ENCODE measurements at regions not wholly inside any gene's neighbourhood (a gene's known extent, or its start where the extent isn't known, plus 50 kb on each side); places are given as distances from the start of the nearest gene placed in this dataset.
A peak's percentile ranks its signal among the peaks of the same experiment; 100 is the strongest.

GRCh38 chr4:4766564-4766963 lies 92.9 kb upstream of the MSX1 start:
- Mint-ChIP-seq H3K36me3 (ENCODE audit: low read depth) (no peaks in the 10 kb centered on the region), H3K27me3 (ENCODE audit: low read depth) (no peaks in the 10 kb centered on the region), H3K4me1 (ENCODE audit: low read depth) (peaks cover 15% of the 10 kb centered on the region), H3K27ac (no peak overlapping the region), H3K4me3 (no peak overlapping the region), H3K9me3 (ENCODE audit: insufficient read depth) (peaks cover 3% of the 10 kb centered on the region)
- DNase-seq = no peak
- CTCF ChIA-PET = no interaction called here
- ATAC-seq = no peak
- POLR2A ChIA-PET = no interaction called here

- no peaks in the 10 kb centered on the region for H3K36me3 Mint-ChIP-seq (ENCODE audit: low read depth)
- DNase-seq = no peak
- ChIA-PET POLR2A (no interaction called here), CTCF (no interaction called here)
- H3K27me3 Mint-ChIP-seq (ENCODE audit: low read depth) = no peaks in the 10 kb centered on the region
- peaks cover 3% of the 10 kb centered on the region for H3K9me3 Mint-ChIP-seq (ENCODE audit: insufficient read depth)
- ATAC-seq = no peak
- H3K27ac Mint-ChIP-seq = no peak overlapping the region
- no peak overlapping the region for H3K4me3 Mint-ChIP-seq
- H3K4me1 Mint-ChIP-seq (ENCODE audit: low read depth) = peaks cover 15% of the 10 kb centered on the region
Measured at GRCh38 chr4:4765811-4766210, 93.7 kb upstream of the MSX1 start.

GRCh38 chr4:4764558-4764905 lies 94.9 kb upstream of the MSX1 start:
- Mint-ChIP-seq H3K27ac (no peak overlapping the region), H3K36me3 (ENCODE audit: low read depth) (no peaks in the 10 kb centered on the region), H3K9me3 (ENCODE audit: insufficient read depth) (peaks cover 3% of the 10 kb centered on the region), H3K4me3 (no peak overlapping the region), H3K27me3 (ENCODE audit: low read depth) (no peaks in the 10 kb centered on the region), H3K4me1 (ENCODE audit: low read depth) (peaks cover 15% of the 10 kb centered on the region)
- ChIA-PET CTCF (no interaction called here), POLR2A (no interaction called here)
- ATAC-seq (no peak), DNase-seq (no peak)

- no peaks in the 10 kb centered on the region for H3K27me3 Mint-ChIP-seq (ENCODE audit: low read depth)
Measured at GRCh38 chr4:4763822-4764557, 95.5 kb upstream of the MSX1 start.

GRCh38 chr4:4762909-4763821 lies 96.3 kb upstream of the MSX1 start:
- no peak overlapping the region for H3K4me3 Mint-ChIP-seq
- H3K4me1 Mint-ChIP-seq (ENCODE audit: low read depth) = peaks cover 15% of the 10 kb centered on the region
- CTCF ChIA-PET = no interaction called here
- POLR2A ChIA-PET = no interaction called here
- no peaks in the 10 kb centered on the region for H3K36me3 Mint-ChIP-seq (ENCODE audit: low read depth)
- peaks cover 3% of the 10 kb centered on the region for H3K9me3 Mint-ChIP-seq (ENCODE audit: insufficient read depth)
- peak; percentile 27 for DNase-seq
- no peaks in the 10 kb centered on the region for H3K27me3 Mint-ChIP-seq (ENCODE audit: low read depth)
- ATAC-seq = peak; percentile 51
- H3K27ac Mint-ChIP-seq = no peak overlapping the region

More at GRCh38 chr4:4763822-4764557, 95.5 kb upstream of the MSX1 start:
- Mint-ChIP-seq H3K4me1 (ENCODE audit: low read depth) (peaks cover 15% of the 10 kb centered on the region), H3K27ac (no peak overlapping the region), H3K4me3 (no peak overlapping the region), H3K36me3 (ENCODE audit: low read depth) (no peaks in the 10 kb centered on the region), H3K9me3 (ENCODE audit: insufficient read depth) (peaks cover 3% of the 10 kb centered on the region)
- ATAC-seq = no peak
- ChIA-PET CTCF (no interaction called here), POLR2A (no interaction called here)
- no peak for DNase-seq

GRCh38 chr4:4762300-4762699 lies 97.2 kb upstream of the MSX1 start:
- Mint-ChIP-seq H3K9me3 (ENCODE audit: insufficient read depth) (peaks cover 3% of the 10 kb centered on the region), H3K36me3 (ENCODE audit: low read depth) (no peaks in the 10 kb centered on the region), H3K4me3 (no peak overlapping the region), H3K4me1 (ENCODE audit: low read depth) (peaks cover 15% of the 10 kb centered on the region), H3K27ac (no peak overlapping the region), H3K27me3 (ENCODE audit: low read depth) (no peaks in the 10 kb centered on the region)
- ChIA-PET POLR2A (no interaction called here), CTCF (no interaction called here)
- no peak for DNase-seq
- ATAC-seq = no peak

GRCh38 chr4:4761128-4761982 lies 98.1 kb upstream of the MSX1 start:
- no peaks in the 10 kb centered on the region for H3K9me3 Mint-ChIP-seq (ENCODE audit: insufficient read depth)
- peaks cover 15% of the 10 kb centered on the region for H3K4me1 Mint-ChIP-seq (ENCODE audit: low read depth)
- H3K36me3 Mint-ChIP-seq (ENCODE audit: low read depth) = no peaks in the 10 kb centered on the region
- no peak overlapping the region for H3K4me3 Mint-ChIP-seq
- ChIA-PET CTCF (no interaction called here), POLR2A (no interaction called here)
- H3K27me3 Mint-ChIP-seq (ENCODE audit: low read depth) = no peaks in the 10 kb centered on the region
- ATAC-seq (no peak), DNase-seq (no peak)
- H3K27ac Mint-ChIP-seq = no peak overlapping the region

- DNase-seq = no peak
- Mint-ChIP-seq H3K4me3 (no peak overlapping the region), H3K36me3 (ENCODE audit: low read depth) (no peaks in the 10 kb centered on the region), H3K27me3 (ENCODE audit: low read depth) (no peaks in the 10 kb centered on the region), H3K4me1 (ENCODE audit: low read depth) (peaks cover 15% of the 10 kb centered on the region), H3K27ac (no peak overlapping the region), H3K9me3 (ENCODE audit: insufficient read depth) (no peaks in the 10 kb centered on the region)
- ChIA-PET CTCF (no interaction called here), POLR2A (no interaction called here)
- no peak for ATAC-seq
Measured at GRCh38 chr4:4759883-4760282, 99.6 kb upstream of the MSX1 start.

GRCh38 chr4:4759232-4759631 lies 100.2 kb upstream of the MSX1 start:
- H3K27ac Mint-ChIP-seq = no peak overlapping the region
- H3K36me3 Mint-ChIP-seq (ENCODE audit: low read depth) = no peaks in the 10 kb centered on the region
- CTCF ChIA-PET = no interaction called here
- H3K4me1 Mint-ChIP-seq (ENCODE audit: low read depth) = peaks cover 15% of the 10 kb centered on the region
- POLR2A ChIA-PET = no interaction called here
- no peak overlapping the region for H3K4me3 Mint-ChIP-seq
- no peaks in the 10 kb centered on the region for H3K9me3 Mint-ChIP-seq (ENCODE audit: insufficient read depth)
- H3K27me3 Mint-ChIP-seq (ENCODE audit: low read depth) = peaks cover under 1% of the 10 kb centered on the region
- DNase-seq (no peak), ATAC-seq (no peak)

GRCh38 chr4:4758681-4759080 lies 100.8 kb upstream of the MSX1 start:
- H3K4me1 Mint-ChIP-seq (ENCODE audit: low read depth) = peaks cover 11% of the 10 kb centered on the region
- no peak overlapping the region for H3K27ac Mint-ChIP-seq
- DNase-seq = no peak
- ATAC-seq = no peak
- no peaks in the 10 kb centered on the region for H3K9me3 Mint-ChIP-seq (ENCODE audit: insufficient read depth)
- ChIA-PET POLR2A (no interaction called here), CTCF (no interaction called here)
- peaks cover 3% of the 10 kb centered on the region for H3K27me3 Mint-ChIP-seq (ENCODE audit: low read depth)
- no peak overlapping the region for H3K4me3 Mint-ChIP-seq
- H3K36me3 Mint-ChIP-seq (ENCODE audit: low read depth) = no peaks in the 10 kb centered on the region

GRCh38 chr4:4755306-4755705 lies 104.2 kb upstream of the MSX1 start:
- ATAC-seq = no peak
- H3K27ac Mint-ChIP-seq = no peak overlapping the region
- no peaks in the 10 kb centered on the region for H3K36me3 Mint-ChIP-seq (ENCODE audit: low read depth)
- no peak overlapping the region for H3K4me3 Mint-ChIP-seq
- POLR2A ChIA-PET = no interaction called here
- DNase-seq = no peak
- CTCF ChIA-PET = no interaction called here
- H3K27me3 Mint-ChIP-seq (ENCODE audit: low read depth) = peaks cover 12% of the 10 kb centered on the region
- no peaks in the 10 kb centered on the region for H3K9me3 Mint-ChIP-seq (ENCODE audit: insufficient read depth)
- no peaks in the 10 kb centered on the region for H3K4me1 Mint-ChIP-seq (ENCODE audit: low read depth)

- H3K9me3 Mint-ChIP-seq (ENCODE audit: insufficient read depth) = no peaks in the 10 kb centered on the region
- ChIA-PET CTCF (no interaction called here), POLR2A (no interaction called here)
- H3K36me3 Mint-ChIP-seq (ENCODE audit: low read depth) = no peaks in the 10 kb centered on the region
- DNase-seq (no peak), ATAC-seq (no peak)
- H3K27me3 Mint-ChIP-seq (ENCODE audit: low read depth) = peaks cover 12% of the 10 kb centered on the region
- H3K27ac Mint-ChIP-seq = no peak overlapping the region
- H3K4me3 Mint-ChIP-seq = no peak overlapping the region
- no peaks in the 10 kb centered on the region for H3K4me1 Mint-ChIP-seq (ENCODE audit: low read depth)
Measured at GRCh38 chr4:4754641-4755040, 104.8 kb upstream of the MSX1 start.
